OCI-LY7 (cell line): ENCODE measurements at regions not wholly inside any gene's neighbourhood (a gene's known extent, or its start where the extent isn't known, plus 50 kb on each side); places are given as distances from the start of the nearest gene placed in this dataset.

Experiments
- CTCF ChIP-seq: fragments of 200-600 bp; sonication (generic); conservative IDR thresholded peaks from 2 replicates; pipeline ENCODE4 v1.5.1; 2014; ENCODE audit warnings: mild to moderate bottlenecking, antibody characterized with exemption, low read length, moderate library complexity, mixed read lengths
- EZH2phosphoT487 ChIP-seq: fragments of 200-600 bp; sonication (generic); IDR thresholded peaks from 2 replicates; pipeline ENCODE4 v1.6.1; 2018; ENCODE audit warnings: low read depth, borderline replicate concordance, mild to moderate bottlenecking, mixed run types, antibody characterized with exemption, low read length, moderate library complexity, mixed read lengths

- TF ChIP-seq CTCF: no peak
- no peak for TF ChIP-seq EZH2phosphoT487
These were observed 218.2 kb downstream of the CYP26B1 start for GRCh38 chr2:71929482-71929772.
